NCI-H1105 (cell line): ENCODE measurements at regions not wholly inside any gene's neighbourhood (a gene's known extent, or its start where the extent isn't known, plus 50 kb on each side); places are given as distances from the start of the nearest gene placed in this dataset.
"Not testable (repeated sequence)": the region's sequence is repeated elsewhere in the genome, so short reads cannot be mapped to it uniquely, and the experiment has no call there.

Experiments used
- DNase-seq: peaks from one replicate; lab custom pipeline; 2025; lab: John Stamatoyannopoulos, UW

GRCh38 chr2:167681234-167682015 lies 566.0 kb downstream of the STK39 start:
- DNase-seq: no peak

GRCh38 chr2:167678158-167678557 lies 569.2 kb downstream of the STK39 start:
- DNase-seq: no peak

- DNase-seq: no peak
Observed at GRCh38 chr2:167675906-167676305, 571.5 kb downstream of the STK39 start.

GRCh38 chr2:167670588-167670987 lies 576.8 kb downstream of the STK39 start:
- no peak for DNase-seq

- DNase-seq: no peak
Observed at GRCh38 chr2:167653131-167653530, 594.3 kb downstream of the STK39 start.

- DNase-seq: no peak
Observed at GRCh38 chr2:167652401-167652800, 595.0 kb downstream of the STK39 start.

GRCh38 chr2:167651406-167652151 lies 595.8 kb downstream of the STK39 start:
- DNase-seq: no peak

- no peak for DNase-seq
Observed at GRCh38 chr2:167646557-167646956, 600.8 kb downstream of the STK39 start.

GRCh38 chr2:167640096-167640495 lies 607.3 kb downstream of the STK39 start:
- DNase-seq: no peak

- no peak for DNase-seq
Observed at GRCh38 chr2:167637741-167638140, 609.7 kb downstream of the STK39 start.

- DNase-seq: not testable (repeated sequence)
Observed at GRCh38 chr2:167632271-167632670, 615.1 kb downstream of the STK39 start.

- no peak for DNase-seq
Observed at GRCh38 chr2:167626961-167627360, 620.4 kb downstream of the STK39 start.

GRCh38 chr2:167626301-167626700 lies 621.1 kb downstream of the STK39 start:
- no peak for DNase-seq

- no peak for DNase-seq
Observed at GRCh38 chr2:167616997-167617396, 630.4 kb downstream of the STK39 start.

- DNase-seq: no peak
Observed at GRCh38 chr2:167613471-167613870, 633.9 kb downstream of the STK39 start.

- DNase-seq: no peak
Observed at GRCh38 chr2:167608487-167608886, 638.9 kb downstream of the STK39 start.

GRCh38 chr2:167607731-167608130 lies 639.7 kb downstream of the STK39 start:
- DNase-seq: no peak

- no peak for DNase-seq
Observed at GRCh38 chr2:167607211-167607610, 640.2 kb downstream of the STK39 start.

- no peak for DNase-seq
Observed at GRCh38 chr2:167602122-167602521, 645.3 kb downstream of the STK39 start.

- no peak for DNase-seq
Observed at GRCh38 chr2:167599219-167599618, 648.2 kb downstream of the STK39 start.

- no peak for DNase-seq
Observed at GRCh38 chr2:167595839-167596471, 651.4 kb downstream of the STK39 start.

- DNase-seq: no peak
Observed at GRCh38 chr2:167595021-167595420, 652.4 kb downstream of the STK39 start.

GRCh38 chr2:167592441-167592840 lies 655.0 kb downstream of the STK39 start:
- DNase-seq: no peak
